HG02588 (cell line): ENCODE measurements at regions not wholly inside any gene's neighbourhood (a gene's known extent, or its start where the extent isn't known, plus 50 kb on each side); places are given as distances from the start of the nearest gene placed in this dataset.

ENCODE experiments used
- ATAC-seq: cut with Tn5 transposase; IDR thresholded peaks from one replicate; pipeline ENCODE4 v1.9.1; 2021; ENCODE audit warnings: mild to moderate bottlenecking, moderate library complexity; ENCODE audit not compliant: unreplicated experiment

- no peak for ATAC-seq
Measured at GRCh38 chr12:69061574-69061973, 128.6 kb upstream of the CPM start.

DNA sequence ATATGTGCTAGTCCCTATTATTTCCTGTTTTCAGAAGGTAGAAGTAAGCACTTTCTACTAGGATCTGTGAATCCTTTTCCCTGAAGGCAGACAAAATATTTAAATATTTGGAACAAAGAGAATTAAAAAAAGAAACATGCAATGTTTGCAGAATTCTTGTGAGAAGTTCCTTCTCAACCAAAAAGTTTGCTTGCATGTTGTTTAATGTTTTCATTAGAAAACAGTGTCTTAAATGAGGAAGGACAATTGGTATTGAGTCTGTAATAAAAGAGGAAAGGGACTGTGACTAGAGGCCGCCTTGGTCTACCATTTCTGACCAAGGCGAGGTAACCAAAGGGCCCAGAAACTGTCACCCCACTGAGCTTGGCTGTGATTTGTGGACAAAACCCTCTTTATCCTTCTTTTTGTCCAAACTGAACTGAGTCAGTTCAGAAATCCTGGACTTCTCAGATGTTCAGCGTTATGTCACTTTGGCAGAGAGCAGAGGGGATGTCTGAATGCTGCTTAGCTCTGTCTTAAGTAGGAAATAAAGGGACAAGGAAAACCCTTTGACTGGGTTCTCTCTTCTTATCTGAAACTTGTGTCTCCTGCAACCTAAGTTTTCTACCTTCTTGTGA lies 129.8 kb upstream of the CPM start:
- no peak for ATAC-seq

- no peak for ATAC-seq
Measured at GRCh38 chr12:69064734-69065443, 131.9 kb upstream of the CPM start.

DNA sequence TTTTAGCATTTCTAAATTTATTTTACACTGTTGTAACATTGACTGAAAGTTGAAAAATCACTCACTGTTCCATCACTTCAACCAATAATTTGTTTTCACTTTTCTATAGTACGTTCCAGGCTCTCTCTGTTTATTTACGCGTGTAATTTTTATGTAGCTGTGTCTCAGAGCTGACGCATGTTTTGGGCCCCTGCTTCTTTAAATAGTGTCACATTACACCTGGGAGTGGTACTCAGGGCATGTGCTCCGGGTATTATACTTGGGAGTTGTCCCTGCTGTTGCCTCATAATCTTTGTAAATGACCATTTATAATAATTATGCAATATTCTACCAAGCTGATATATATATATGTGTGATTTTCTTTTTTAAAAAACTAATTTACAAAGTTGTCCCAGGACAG lies 132.8 kb upstream of the CPM start:
- ATAC-seq = no peak

DNA sequence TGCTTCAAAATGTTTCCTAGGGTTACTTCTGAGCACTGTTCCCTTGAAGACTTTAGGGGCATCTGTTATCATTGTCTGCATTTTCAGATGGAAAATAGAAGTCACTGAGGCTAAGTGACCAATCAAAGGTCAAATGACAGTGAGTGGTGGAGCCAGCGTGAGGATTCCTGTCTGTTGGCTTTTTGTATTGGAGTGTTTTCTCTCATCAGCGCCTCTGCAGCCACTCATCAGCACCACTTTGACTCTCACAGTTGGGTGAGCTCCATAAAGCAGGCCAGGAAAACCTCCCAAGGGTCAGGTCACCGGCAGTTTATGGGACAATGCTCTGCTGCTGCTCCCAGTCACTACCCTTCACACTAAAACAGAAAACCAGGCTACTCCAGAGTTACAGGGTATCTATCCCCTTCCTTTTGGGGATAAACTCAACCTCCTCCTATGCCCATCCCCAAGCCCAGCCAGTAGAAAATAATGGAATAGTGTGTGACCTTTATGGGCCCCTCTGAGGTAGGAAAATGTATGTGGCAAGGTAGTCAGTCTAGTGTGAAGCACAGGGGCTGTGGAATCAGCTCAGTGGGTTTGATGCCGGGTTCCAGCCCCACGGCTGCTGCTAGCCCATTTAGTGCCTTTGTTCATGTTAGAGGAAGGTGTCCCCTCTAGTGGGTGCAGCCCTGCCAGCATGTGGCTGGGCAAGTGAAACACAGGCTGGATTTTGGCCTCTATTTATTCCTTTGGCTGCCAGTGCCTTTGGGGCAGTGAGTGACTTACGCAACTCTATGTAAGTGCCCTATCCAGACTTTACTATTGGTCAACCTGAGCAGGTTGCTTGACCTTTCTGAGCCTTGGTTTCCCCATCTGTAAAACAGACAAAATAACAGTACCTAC lies 133.8 kb upstream of the CPM start:
- no peak for ATAC-seq

GRCh38 chr12:69067713-69068112 lies 134.7 kb upstream of the CPM start:
- ATAC-seq = no peak

- ATAC-seq = no peak
Measured at GRCh38 chr12:69068448-69068847, 135.5 kb upstream of the CPM start.

DNA sequence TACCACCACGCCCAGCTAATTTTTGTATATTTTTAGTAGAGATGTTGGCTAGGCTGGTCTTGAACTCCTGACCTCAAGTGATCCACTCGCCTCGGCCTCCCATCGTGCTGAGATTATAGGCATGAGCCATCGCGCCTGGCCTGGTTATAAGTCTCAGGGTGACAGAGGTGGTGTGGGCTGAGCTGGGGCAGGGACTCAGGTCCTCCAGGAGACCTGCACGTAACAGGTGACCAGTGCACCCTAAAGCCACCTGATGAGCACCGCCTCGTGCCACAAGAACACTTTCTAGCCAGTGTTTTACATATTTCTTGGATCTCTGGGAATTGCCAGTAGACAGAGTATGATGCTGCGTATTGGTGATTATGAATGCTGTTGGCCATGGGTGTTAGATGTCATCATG lies 136.5 kb upstream of the CPM start:
- no peak for ATAC-seq

GRCh38 chr12:69070319-69071090 lies 137.5 kb upstream of the CPM start:
- no peak for ATAC-seq

- no peak for ATAC-seq
Measured at GRCh38 chr12:69071091-69071370, 138.1 kb upstream of the CPM start.

DNA sequence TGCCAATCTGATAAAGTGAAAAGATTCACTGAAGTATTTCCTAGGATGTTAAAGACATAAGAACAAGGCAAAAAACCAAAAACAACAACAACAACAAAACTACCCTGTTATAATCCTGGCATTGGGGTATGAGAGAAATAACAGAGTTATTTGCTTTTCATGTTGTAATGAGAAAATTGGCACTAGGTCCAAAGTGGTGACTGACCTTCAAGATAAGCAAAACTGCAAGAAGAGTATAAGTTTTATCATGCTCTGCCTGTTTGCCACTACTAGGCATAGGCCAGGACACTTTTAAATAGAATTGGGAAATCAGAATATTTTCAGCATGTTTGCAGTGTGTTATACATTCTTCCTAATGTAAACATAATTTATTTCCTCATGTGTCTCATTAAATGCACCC lies 140.1 kb upstream of the CPM start:
- ATAC-seq = no peak

DNA sequence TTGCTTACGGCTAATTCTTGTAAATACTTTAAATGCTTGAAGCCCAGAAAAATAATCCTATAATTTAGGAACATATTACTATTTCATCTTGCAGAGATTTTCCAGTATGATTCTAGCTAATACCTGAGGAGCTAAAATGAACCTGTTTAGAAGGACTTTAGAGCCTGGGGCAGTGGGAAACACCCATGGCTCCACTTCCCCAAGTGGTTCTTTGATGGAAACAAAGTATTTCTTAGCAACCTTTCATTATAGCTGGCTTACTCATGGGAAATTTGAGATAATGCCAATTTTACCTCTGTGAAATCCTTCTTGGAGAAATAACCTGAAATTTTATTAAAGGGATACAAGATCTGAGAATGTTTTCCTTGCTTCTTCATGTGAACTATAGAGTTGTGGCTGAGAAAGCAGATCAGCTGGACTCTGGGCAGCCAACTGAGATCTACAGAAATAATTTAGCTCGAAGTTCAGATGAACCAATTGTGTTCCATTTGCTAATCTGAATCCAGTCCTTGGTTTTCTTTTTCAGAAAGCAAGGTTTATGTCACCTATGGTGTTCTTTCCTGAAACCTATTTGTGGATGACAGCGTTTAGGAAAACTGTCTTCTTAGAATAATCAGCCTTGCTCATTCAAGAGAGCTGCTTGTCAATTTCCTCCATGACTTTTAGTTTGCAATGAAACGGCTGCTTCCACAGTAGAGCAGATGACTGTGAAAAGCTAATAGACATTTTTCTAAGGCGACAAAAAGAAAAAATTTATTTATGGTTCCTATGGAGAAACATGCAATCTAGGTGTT lies 141.8 kb upstream of the CPM start:
- no peak for ATAC-seq

GRCh38 chr12:69083689-69084088 lies 150.7 kb upstream of the CPM start:
- ATAC-seq = no peak

GRCh38 chr12:69084816-69085378 lies 151.9 kb upstream of the CPM start:
- ATAC-seq = no peak

- no peak for ATAC-seq
Measured at GRCh38 chr12:69085852-69086251, 152.9 kb upstream of the CPM start.

DNA sequence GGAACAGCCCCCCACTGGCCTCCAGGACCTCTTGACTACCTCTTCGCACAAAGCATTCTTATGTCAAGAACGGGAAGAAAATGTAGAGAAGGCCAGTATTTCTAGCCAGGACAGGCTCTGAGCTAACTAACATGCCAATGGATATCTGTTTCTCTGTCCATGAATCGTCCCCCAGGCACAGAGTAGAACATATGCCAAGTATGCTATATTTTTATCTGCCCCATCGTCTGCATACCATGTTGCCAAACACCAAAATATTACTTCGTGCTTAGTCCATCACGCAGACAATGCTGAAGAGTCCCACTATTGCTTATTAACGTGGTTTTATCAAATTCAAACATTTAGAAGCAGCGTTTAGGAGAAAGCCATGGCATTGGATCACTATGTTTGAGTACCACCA lies 151.4 kb upstream of the CPSF6 start:
- no peak for ATAC-seq

- ATAC-seq = no peak
Measured at GRCh38 chr12:69090722-69091121, 148.6 kb upstream of the CPSF6 start.

GRCh38 chr12:69091442-69092017 lies 147.8 kb upstream of the CPSF6 start:
- no peak for ATAC-seq

DNA sequence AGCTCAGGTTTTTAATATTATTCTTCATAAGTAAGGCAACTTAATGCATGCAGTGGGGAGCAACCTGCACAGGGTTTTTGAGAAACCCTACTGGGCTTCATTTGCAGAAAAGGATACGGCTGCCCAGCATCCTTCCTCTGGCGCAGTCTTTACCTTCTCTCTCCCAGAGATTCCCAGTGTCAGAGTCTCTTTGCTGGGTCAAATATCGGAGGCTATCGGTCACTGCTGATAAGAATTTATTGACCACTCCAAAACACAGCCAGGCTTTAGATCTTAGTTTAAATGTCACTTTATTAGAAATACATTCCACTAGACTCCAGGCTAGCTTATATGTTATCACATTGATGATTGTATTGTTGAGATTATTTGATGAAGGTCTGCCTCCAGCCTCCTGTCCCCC lies 147.2 kb upstream of the CPSF6 start:
- ATAC-seq = no peak
